ENCODE measurements at regions not wholly inside any gene's neighbourhood (a gene's known extent, or its start where the extent isn't known, plus 50 kb on each side); places are given as distances from the start of the nearest gene placed in this dataset.

DNA sequence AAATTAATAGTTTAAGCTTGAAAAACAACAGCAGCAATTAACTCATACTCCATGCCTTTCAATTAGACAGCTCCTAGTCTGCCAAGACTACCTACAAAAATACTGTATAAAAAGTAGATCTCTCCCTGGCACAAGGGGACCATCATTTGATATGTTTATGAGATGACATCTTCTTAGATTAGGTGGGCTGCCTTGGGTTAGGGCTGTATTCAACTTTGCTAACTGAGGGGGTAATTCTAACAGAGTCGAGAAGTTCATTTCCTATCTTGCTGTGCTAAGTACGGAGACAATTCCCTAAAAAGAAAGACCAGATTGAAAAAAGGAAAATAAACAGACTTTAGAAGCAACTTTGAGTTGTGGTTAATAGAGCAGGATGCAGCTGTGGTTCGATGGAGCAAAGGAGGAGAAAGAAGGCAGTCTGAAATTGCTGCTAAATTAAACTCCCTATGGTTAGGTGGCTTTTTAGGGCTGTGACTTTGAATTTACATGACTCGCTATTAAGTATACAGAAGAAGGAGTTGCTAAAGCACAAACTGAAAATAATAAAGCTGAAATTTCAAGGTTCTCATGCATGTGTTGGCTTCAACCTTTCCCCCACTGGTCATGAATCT, 75.4 kb downstream of the CDC7 start:
- Mint-ChIP-seq H3K9me3 (peaks cover 3% of the 10 kb centered on the region), H3K4me1 (ENCODE audit: low read depth) (peaks cover 28% of the 10 kb centered on the region), H3K4me3 (no peak overlapping the region), H3K27me3 (no peaks in the 10 kb centered on the region), H3K27ac (no peak overlapping the region), H3K36me3 (ENCODE audit: low read depth) (no peaks in the 10 kb centered on the region)

DNA sequence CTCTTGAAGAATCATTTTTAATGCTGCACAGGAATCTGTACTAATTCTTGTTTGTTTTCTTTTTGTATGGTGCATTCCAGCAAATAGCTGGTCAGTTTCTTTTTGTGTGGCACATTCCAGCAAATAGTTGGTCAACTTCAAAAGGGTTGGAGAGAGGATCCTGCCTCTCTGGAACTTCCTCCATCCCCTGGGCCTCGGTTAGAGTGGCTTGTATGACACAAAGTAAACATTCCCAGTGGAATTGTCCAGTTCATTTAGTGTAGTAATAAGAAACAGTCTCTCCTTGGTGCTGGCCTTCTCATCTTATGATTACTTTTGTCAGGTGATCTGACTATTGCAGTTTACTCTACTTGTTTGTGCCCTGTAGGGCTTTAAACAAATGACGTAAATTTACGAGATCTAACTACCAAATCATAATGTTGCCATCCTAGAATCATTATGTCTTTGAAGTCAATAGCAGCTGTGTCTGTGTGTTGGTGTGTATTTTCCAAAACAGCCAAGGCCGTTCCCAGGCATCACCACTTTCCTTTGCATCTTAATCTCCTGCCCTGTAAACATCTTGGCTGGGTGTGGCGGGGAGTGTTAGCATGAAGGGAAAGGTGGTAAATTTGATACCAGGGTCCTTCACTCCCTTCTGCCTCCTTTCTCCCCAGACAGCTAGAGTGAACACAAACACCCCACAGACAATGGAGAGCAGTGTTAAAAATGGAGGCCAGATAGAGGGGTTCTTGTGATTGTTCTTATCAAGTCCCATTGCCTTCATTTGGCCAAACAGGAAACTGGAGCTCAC, 77.9 kb downstream of the CDC7 start:
- H3K27ac Mint-ChIP-seq: no peak overlapping the region
- H3K4me3 Mint-ChIP-seq: no peak overlapping the region
- H3K4me1 Mint-ChIP-seq (ENCODE audit: low read depth): peaks cover 16% of the 10 kb centered on the region
- H3K36me3 Mint-ChIP-seq (ENCODE audit: low read depth): no peaks in the 10 kb centered on the region
- H3K27me3 Mint-ChIP-seq: no peaks in the 10 kb centered on the region
- H3K9me3 Mint-ChIP-seq: peaks cover under 1% of the 10 kb centered on the region

DNA sequence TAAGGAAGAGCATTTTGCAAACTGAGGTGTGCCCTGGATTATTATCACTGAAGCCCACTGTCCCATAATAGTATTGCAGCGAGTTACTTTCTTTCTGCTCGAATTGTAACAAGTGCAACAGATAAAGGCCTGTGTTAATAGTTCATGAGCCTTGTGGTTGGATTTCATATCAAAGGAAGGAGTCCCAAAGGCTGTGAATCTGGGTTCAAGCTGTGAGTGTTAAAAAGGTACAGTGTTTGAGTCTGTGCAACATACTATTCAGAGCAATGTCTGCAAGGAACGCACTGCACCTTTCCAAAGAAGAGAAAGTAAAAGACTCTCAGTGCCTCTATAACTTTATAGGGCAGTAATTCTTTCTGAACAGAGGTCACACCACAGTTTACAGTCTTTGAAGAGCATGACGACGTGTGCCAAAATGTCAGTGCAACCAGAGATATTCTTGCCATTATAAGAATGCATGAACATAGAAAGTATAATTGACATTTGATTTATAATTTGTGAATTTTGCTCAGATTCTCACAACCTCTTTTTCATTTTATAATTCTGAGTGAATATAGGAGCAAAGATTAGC, 79.1 kb downstream of the CDC7 start:
- H3K36me3 Mint-ChIP-seq (ENCODE audit: low read depth): no peaks in the 10 kb centered on the region
- H3K27ac Mint-ChIP-seq: no peak overlapping the region
- H3K9me3 Mint-ChIP-seq: no peaks in the 10 kb centered on the region
- peaks cover 16% of the 10 kb centered on the region for H3K4me1 Mint-ChIP-seq (ENCODE audit: low read depth)
- no peak overlapping the region for H3K4me3 Mint-ChIP-seq
- H3K27me3 Mint-ChIP-seq: no peaks in the 10 kb centered on the region

DNA sequence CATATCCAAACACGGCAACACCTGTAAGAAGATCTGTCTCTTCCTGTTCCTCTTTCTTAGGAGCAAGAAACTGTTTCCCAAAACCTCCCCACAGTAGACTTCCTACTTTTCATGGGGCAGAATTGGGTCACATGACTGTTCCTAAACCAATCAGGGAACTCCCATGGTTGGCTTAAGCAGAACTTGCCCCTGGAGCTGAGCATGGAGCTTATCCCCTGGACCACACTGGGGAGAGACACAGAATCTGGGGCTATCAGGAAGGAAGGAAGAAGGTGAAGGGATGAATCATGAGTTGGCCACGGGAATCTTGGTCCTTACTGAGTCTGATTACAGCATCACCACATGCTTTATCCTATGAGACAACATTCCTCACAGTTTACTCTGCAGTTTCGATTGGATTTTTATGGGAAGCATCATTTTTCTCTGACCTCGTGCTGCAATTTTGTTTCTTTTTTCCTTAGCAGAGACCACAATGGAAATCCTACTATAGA, 81.8 kb downstream of the CDC7 start:
- no peak overlapping the region for H3K27ac Mint-ChIP-seq
- no peaks in the 10 kb centered on the region for H3K27me3 Mint-ChIP-seq
- no peaks in the 10 kb centered on the region for H3K36me3 Mint-ChIP-seq (ENCODE audit: low read depth)

DNA sequence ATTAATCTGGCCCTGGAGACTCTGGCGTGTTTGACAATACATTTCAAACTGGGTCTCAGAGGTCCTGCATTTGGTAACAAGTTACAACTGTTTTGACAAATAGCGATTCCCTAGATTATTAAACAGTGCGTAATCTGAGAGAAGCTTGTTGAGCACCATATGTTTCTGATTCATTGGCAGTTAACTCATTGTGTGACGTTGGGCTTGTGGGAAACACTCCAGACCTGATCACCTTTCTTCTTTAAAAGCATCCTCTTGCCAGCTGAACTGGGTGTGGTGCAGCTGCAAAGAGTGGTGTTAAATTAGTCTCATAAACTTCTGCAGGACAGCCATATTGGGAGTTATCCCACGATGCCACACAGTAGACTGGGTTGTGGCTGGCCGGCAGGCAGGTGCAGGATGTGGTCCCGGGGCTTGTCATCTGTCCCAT, 82.7 kb downstream of the CDC7 start:
- Mint-ChIP-seq H3K27ac (no peak overlapping the region), H3K27me3 (no peaks in the 10 kb centered on the region), H3K36me3 (ENCODE audit: low read depth) (no peaks in the 10 kb centered on the region), H3K4me3 (no peak overlapping the region), H3K4me1 (ENCODE audit: low read depth) (no peaks in the 10 kb centered on the region), H3K9me3 (no peaks in the 10 kb centered on the region)

More for the DNA sequence above, 81.8 kb downstream of the CDC7 start:
- Mint-ChIP-seq H3K4me1 (ENCODE audit: low read depth) (no peaks in the 10 kb centered on the region), H3K4me3 (no peak overlapping the region), H3K9me3 (no peaks in the 10 kb centered on the region)

DNA sequence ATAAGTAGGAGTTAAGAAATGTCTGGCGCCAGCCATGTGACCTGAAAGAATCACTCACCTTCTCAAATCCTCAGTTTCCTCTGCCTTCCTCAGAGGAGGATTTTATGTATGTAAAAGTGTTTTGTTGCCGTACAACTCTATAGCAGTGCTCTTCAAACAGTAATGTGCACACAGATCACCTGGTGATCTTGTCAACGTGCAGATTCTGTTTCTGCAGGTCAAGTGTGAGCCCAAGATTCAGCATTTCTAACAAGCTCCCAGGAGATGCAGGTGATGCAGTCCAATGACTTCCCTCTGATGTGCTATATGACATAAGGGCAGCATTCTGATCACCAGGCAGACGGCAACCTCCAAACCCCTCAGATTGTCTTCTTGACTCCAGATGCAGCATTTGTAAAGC, 83.7 kb downstream of the CDC7 start:
- no peak overlapping the region for H3K27ac Mint-ChIP-seq
- H3K36me3 Mint-ChIP-seq (ENCODE audit: low read depth): no peaks in the 10 kb centered on the region
- H3K4me1 Mint-ChIP-seq (ENCODE audit: low read depth): no peaks in the 10 kb centered on the region
- H3K9me3 Mint-ChIP-seq: no peaks in the 10 kb centered on the region
- H3K4me3 Mint-ChIP-seq: no peak overlapping the region
- no peaks in the 10 kb centered on the region for H3K27me3 Mint-ChIP-seq

DNA sequence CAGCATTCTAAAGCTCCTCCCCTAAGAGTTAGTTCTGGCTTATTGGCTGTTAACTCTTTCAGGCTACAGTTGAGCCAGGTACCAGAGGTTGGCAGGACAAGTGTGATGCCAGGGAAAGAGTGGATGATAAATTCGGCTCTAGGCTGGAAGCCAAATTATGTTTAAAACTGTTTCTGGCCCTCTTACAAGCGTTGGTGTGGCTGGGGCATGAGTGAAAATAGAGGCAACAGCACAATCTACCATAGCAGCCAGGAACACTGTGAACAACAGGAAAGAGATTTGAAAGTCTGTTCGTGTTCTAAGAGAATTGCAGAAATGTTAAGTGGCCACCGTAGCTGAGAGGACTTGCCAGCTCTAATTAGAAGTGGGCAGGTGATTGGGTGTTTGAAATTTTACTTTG, 84.2 kb downstream of the CDC7 start:
- Mint-ChIP-seq H3K4me3 (no peak overlapping the region), H3K36me3 (ENCODE audit: low read depth) (no peaks in the 10 kb centered on the region), H3K4me1 (ENCODE audit: low read depth) (no peaks in the 10 kb centered on the region), H3K27me3 (no peaks in the 10 kb centered on the region), H3K27ac (no peak overlapping the region), H3K9me3 (no peaks in the 10 kb centered on the region)

DNA sequence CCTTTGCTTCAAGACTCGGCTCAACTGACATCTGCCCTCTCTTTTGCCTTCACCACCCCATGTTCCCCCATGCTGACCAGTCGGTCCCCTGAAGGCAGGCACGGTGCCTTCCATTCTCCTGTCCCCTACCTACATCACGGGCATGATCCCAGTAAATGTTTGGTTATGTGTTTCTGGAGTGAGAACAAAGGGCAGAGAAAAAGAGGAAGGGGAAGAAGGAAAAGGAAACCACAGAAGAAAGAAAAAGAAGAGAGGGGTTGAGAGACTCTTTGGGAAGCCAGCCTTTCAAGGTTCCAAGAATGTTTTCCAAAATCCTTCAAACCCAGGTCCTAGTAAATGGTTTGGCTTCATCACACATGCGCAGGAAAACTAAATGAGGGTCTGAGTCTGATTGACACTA, 84.9 kb downstream of the CDC7 start:
- H3K4me3 Mint-ChIP-seq: no peak overlapping the region
- H3K4me1 Mint-ChIP-seq (ENCODE audit: low read depth): no peaks in the 10 kb centered on the region
- no peak overlapping the region for H3K27ac Mint-ChIP-seq
- no peaks in the 10 kb centered on the region for H3K36me3 Mint-ChIP-seq (ENCODE audit: low read depth)
- H3K9me3 Mint-ChIP-seq: no peaks in the 10 kb centered on the region
- no peaks in the 10 kb centered on the region for H3K27me3 Mint-ChIP-seq

DNA sequence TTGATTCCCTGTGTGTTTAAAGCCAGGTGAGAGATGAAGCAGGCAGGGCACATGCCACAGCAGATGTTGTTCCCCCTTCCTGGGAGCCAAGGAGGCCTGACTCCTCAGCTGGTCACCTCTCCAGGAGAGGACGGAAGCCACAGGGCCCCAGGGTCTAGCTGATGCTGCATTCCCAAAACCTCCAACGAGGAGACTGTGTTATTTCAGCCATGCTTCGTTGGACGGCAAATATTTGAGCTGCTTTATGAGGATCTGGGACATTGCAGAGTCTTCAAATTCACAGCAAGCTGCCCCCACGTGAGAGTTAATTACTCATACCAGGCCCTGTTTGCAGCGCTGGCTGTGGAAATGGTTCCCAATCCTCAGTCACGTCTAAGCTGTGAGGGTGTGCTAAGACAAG, 85.3 kb downstream of the CDC7 start:
- no peaks in the 10 kb centered on the region for H3K9me3 Mint-ChIP-seq
- H3K27me3 Mint-ChIP-seq: no peaks in the 10 kb centered on the region
- H3K4me3 Mint-ChIP-seq: no peak overlapping the region

DNA sequence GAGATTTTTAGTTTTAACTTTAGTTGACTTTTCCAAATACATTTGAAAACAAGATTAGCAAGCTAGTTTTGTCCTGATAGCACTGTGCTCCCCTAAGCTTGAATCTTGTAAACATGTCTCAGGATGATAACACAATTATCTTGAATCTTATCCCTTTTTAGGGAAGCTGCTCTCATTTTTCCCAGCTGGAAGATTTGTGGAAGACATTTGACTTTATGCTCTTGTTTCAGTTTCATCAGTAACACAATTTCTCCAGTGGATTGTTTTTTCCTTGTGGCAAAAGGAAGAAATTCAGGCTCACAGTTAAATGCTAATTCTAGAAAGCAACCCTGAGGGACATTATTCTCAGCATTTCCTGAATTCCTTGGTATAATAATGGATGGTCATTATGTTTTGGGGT, 88.8 kb downstream of the CDC7 start:
- Mint-ChIP-seq H3K4me3 (no peak overlapping the region), H3K27ac (no peak overlapping the region), H3K4me1 (ENCODE audit: low read depth) (peaks cover 21% of the 10 kb centered on the region), H3K36me3 (ENCODE audit: low read depth) (no peaks in the 10 kb centered on the region), H3K9me3 (no peaks in the 10 kb centered on the region), H3K27me3 (no peaks in the 10 kb centered on the region)

More for the DNA sequence above, 85.3 kb downstream of the CDC7 start:
- Mint-ChIP-seq H3K4me1 (ENCODE audit: low read depth) (peaks cover 3% of the 10 kb centered on the region), H3K27ac (no peak overlapping the region), H3K36me3 (ENCODE audit: low read depth) (no peaks in the 10 kb centered on the region)

DNA sequence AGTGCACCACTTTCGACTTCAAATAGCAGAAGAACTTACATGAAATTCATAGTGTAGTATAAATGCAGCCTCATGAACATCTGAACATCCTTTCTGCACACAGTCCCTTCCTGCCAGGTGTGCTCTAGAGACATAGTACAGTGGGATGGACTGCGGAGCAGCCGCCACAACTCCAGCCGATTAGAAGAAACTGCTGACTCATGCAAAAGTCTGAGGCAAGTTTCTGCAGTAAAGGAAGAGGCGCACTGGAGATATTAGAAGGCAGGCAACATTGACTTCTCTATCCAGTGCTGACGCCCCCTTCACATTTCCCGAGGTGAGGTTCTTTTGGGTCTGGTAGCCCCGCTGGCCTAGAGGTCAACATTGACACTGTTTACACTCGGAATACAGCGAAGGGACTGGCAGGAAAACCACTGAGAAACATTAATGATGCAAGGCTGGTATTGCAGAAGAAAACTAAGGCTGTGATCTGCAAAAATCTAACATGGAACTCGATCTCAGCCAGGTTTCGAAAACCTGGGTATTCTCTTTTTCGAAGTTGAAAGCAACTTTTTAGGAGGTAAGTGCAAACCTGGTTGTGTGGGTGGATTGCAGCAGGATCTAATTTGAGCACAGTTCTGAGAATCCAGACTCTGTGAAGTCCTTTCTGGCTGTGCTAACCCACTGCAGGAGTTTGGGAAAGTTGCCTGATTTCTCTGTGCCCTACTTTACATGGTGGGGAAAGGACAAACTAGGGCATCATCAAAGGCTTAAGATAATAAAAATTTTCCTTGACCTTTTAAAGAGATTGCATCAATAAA, 90.7 kb downstream of the CDC7 start:
- Mint-ChIP-seq H3K9me3 (no peaks in the 10 kb centered on the region), H3K4me1 (ENCODE audit: low read depth) (peaks cover 24% of the 10 kb centered on the region), H3K4me3 (peak overlapping the region; percentile 47), H3K27ac (peak overlapping the region; percentile 81), H3K27me3 (no peaks in the 10 kb centered on the region), H3K36me3 (ENCODE audit: low read depth) (no peaks in the 10 kb centered on the region)

DNA sequence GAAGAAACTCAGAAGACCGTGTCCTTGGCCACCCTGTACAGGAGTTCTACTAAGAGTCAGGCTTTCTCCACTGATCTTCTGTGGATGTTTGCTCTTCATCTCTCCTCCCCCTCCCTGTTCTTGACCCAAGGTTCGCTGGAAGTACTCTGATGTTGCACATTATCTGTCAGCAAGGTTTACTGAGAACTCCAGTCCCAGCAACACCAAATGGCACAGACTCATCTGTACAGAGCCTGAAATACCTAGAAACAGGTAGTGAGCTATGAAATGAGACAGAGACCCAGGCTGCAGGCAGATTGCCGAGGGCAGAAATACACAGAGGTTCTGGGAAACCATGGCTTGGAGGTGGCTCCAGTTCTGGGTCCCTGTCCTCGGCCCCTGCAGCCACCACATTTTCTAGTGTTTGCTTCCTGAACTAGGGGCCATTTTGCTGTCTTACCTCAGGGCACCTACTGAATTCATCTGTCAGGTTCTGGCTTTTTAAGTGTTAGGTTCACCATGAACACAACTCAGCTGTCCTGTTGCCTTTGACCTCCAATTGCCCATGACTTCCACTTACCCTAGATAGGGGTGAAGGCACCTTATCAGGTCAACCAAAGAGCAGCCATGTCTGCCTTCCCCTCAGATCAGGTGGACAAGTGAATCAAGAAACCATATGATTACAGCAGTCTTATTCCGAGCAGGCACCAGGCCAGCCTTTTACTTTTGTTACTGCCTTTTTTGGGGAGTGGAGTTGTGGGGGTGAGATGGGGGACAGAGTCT, 92.2 kb downstream of the CDC7 start:
- H3K9me3 Mint-ChIP-seq: no peaks in the 10 kb centered on the region
- peaks cover 24% of the 10 kb centered on the region for H3K4me1 Mint-ChIP-seq (ENCODE audit: low read depth)
- no peaks in the 10 kb centered on the region for H3K36me3 Mint-ChIP-seq (ENCODE audit: low read depth)
- peak overlapping the region; percentile 81 for H3K27ac Mint-ChIP-seq
- H3K4me3 Mint-ChIP-seq: no peak overlapping the region
- H3K27me3 Mint-ChIP-seq: no peaks in the 10 kb centered on the region

DNA sequence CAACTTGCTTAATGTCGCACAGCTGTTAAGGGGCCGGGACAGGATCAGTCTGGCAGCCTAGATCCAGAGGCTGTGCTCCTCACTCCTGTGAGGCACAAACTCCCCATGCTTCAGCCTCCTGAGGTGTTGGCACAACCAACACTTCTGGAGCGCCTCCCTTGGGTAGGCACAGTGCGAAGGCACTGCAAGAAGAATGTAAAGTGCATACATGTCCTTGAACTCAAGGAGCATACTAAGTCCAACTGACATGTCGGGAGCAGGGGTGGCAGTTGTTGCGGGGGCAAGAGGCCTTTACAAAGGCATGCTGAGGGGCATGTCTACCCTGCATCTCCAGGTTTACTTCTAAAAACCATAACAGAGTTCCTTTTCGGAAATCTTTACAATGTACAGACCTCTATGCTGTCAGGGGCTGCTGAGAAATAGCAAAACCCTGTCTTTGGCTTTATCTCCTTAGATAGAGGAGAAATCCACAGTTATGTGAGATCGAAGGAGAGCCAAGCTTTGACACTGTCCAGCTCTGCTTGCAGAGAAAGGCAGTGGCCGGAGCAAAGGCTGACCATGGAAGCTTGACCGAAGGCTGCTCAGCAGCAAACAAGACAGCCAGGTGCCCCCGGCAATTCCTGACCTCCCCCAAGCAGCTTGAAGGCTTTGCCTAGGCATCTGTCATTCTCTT, 93.9 kb downstream of the CDC7 start:
- Mint-ChIP-seq H3K4me3 (no peak overlapping the region), H3K9me3 (no peaks in the 10 kb centered on the region), H3K27ac (no peak overlapping the region), H3K36me3 (ENCODE audit: low read depth) (no peaks in the 10 kb centered on the region), H3K4me1 (ENCODE audit: low read depth) (peaks cover 24% of the 10 kb centered on the region), H3K27me3 (no peaks in the 10 kb centered on the region)

DNA sequence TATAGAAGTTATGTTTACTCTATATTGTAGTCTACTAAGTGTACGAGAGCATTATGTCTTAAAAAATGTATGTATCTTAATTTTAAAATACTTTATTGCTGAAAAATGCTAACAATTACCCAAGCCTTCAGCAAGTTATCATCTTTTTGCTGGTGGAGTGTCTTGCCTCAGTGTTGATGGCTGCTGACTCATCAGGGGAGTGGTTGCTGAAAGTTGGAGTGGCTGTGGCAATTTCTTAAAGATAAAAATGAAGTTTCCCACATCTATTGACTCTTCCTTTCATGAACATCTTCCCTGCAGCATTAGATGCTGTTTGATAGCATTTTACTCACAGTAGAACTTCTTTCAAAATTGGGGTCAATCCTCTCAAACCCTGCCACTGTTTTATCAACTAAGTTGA, 95.8 kb downstream of the CDC7 start:
- no peaks in the 10 kb centered on the region for H3K27me3 Mint-ChIP-seq
- no peaks in the 10 kb centered on the region for H3K9me3 Mint-ChIP-seq
- H3K27ac Mint-ChIP-seq: no peak overlapping the region
- H3K4me3 Mint-ChIP-seq: no peak overlapping the region
- H3K36me3 Mint-ChIP-seq (ENCODE audit: low read depth): no peaks in the 10 kb centered on the region
- peaks cover 16% of the 10 kb centered on the region for H3K4me1 Mint-ChIP-seq (ENCODE audit: low read depth)

Data from stimulated activated naive CD8-positive, alpha-beta T cell treated with anti-CD3 and anti-CD28 coated beads, Interleukin-15, Interleukin-2, amounts not matched to agents 100 ng/mL and 50 ng/mL, for 24 hours (primary cell).